Activated T-cell treated with anti-CD3 and anti-CD28 coated beads for 1 hour (primary cell): ENCODE measurements at regions not wholly inside any gene's neighbourhood (a gene's known extent, or its start where the extent isn't known, plus 50 kb on each side); places are given as distances from the start of the nearest gene placed in this dataset.
A peak's percentile ranks its signal among the peaks of the same experiment; 100 is the strongest.
"Not testable (repeated sequence)": the region's sequence is repeated elsewhere in the genome, so short reads cannot be mapped to it uniquely, and the experiment has no call there.

Experiments
- DNase-seq: peaks from one replicate; pipeline ENCODE4 v3.0.0-alpha.2; 2020; ENCODE audit warnings: low read depth

- no peak for DNase-seq
Measured at GRCh38 chr16:52234626-52235025, 312.3 kb downstream of the TOX3 start.

- DNase-seq = no peak
Measured at GRCh38 chr16:52229471-52229870, 317.5 kb downstream of the TOX3 start.

- DNase-seq = no peak
Measured at GRCh38 chr16:52227851-52228250, 319.1 kb downstream of the TOX3 start.

GRCh38 chr16:52212841-52213240 is 334.1 kb downstream of the TOX3 start:
- DNase-seq = no peak

- DNase-seq = no peak
Measured at GRCh38 chr16:52209227-52209626, 337.7 kb downstream of the TOX3 start.

GRCh38 chr16:52203096-52203495 is 343.8 kb downstream of the TOX3 start:
- DNase-seq = no peak

GRCh38 chr16:52193441-52193840 is 353.5 kb downstream of the TOX3 start:
- DNase-seq = no peak

- peak; percentile 36 for DNase-seq
Measured at GRCh38 chr16:52191531-52192134, 355.3 kb downstream of the TOX3 start.

GRCh38 chr16:52184336-52184735 is 362.6 kb downstream of the TOX3 start:
- no peak for DNase-seq

GRCh38 chr16:52182840-52183239 is 364.1 kb downstream of the TOX3 start:
- DNase-seq = no peak

- no peak for DNase-seq
Measured at GRCh38 chr16:52174168-52174567, 372.8 kb downstream of the TOX3 start.

- no peak for DNase-seq
Measured at GRCh38 chr16:52171481-52171880, 375.5 kb downstream of the TOX3 start.

- DNase-seq = no peak
Measured at GRCh38 chr16:52167328-52167727, 379.6 kb downstream of the TOX3 start.

- no peak for DNase-seq
Measured at GRCh38 chr16:52165961-52166360, 381.0 kb downstream of the TOX3 start.

- DNase-seq = no peak
Measured at GRCh38 chr16:52149003-52149402, 397.9 kb downstream of the TOX3 start.

GRCh38 chr16:52141871-52142270 is 405.1 kb downstream of the TOX3 start:
- no peak for DNase-seq

- no peak for DNase-seq
Measured at GRCh38 chr16:52128361-52128760, 418.6 kb downstream of the TOX3 start.

- no peak for DNase-seq
Measured at GRCh38 chr16:52123842-52124241, 423.1 kb downstream of the TOX3 start.

- DNase-seq = no peak
Measured at GRCh38 chr16:52123061-52123839, 423.7 kb downstream of the TOX3 start.

GRCh38 chr16:52117171-52117570 is 429.8 kb downstream of the TOX3 start:
- no peak for DNase-seq

- no peak for DNase-seq
Measured at GRCh38 chr16:52114379-52114778, 432.6 kb downstream of the TOX3 start.

- no peak for DNase-seq
Measured at GRCh38 chr16:52113533-52114183, 433.3 kb downstream of the TOX3 start.

- not testable (repeated sequence) for DNase-seq
Measured at GRCh38 chr16:52104993-52105392, 441.9 kb downstream of the TOX3 start.
